A673 (cell line): ENCODE measurements at regions not wholly inside any gene's neighbourhood (a gene's known extent, or its start where the extent isn't known, plus 50 kb on each side); places are given as distances from the start of the nearest gene placed in this dataset.

Source experiments
- CTCF ChIP-seq: fragments of 300-800, 200-600 bp; sonication (generic); conservative IDR thresholded peaks from 2 replicates; pipeline ENCODE4 v1.5.1; 2017; ENCODE audit warnings: low read depth, mild to moderate bottlenecking, antibody characterized with exemption, low read length, moderate library complexity, mixed read lengths
- EZH2 ChIP-seq: fragments of 200-600 bp; sonication (generic); IDR thresholded peaks from 2 replicates; pipeline ENCODE4 v1.6.1; 2017; ENCODE audit warnings: borderline replicate concordance, low read depth, mild to moderate bottlenecking, mixed read lengths, antibody characterized with exemption, low read length; ENCODE audit not compliant: poor library complexity, severe bottlenecking

DNA sequence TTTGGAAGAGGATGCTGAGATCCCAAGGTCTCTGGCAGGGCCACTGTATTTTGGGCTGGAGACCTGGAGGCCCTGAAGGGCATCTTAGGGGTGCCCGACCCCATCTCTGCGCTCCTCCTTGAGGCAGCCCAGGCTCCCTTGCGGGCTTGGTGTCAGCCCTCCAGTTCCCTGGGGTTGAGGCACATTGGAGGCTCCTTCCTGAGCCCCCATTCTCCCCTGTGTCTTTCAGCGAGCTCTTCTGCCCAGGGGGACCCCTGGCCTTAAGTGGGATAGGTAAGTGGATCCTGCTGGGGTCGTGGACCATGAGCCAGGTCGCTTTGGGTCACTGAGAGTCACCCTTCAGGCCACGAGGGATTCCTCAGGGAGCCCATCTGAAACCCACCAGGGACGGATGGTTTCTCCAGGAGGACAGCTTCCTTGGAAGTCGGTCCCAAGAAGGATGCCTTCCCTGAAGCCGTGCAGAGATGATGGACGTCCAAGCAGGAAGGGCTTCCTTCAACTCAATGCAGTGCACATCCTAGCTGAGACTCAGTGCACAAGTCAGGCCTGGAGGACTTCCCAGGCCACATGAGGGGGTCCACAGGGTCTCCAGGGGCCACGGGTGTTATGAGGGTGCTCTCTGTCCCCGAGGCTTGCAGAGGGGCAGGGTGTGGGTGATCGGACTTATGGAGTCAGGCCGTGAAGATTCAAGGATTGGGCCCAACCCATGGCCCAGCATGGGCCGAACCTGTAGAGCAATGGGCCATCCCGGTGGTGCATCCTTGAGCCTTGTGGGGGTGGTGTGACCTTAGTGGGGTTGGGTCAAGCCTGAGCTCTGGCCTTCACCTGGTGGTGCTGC, 224.3 kb downstream of the SNRPN start:
- TF ChIP-seq CTCF (no peak), EZH2 (no peak)
